A673 (cell line): ENCODE measurements at regions not wholly inside any gene's neighbourhood (a gene's known extent, or its start where the extent isn't known, plus 50 kb on each side); places are given as distances from the start of the nearest gene placed in this dataset.

Source experiments
- BruUV-seq: library from RNA; stranded (reverse); fragments of 400-500 nt; replicated peaks from 2 replicates; lab custom pipeline; 2021; lab: Mats Ljungman, UMichigan
- CTCF ChIA-PET: fragments of 300-600 bp; sonication (Branson Sonifier 250); formaldehyde crosslinking; loops from one replicate; lab custom pipeline; 2022; ENCODE audit warnings: antibody characterized with exemption; lab: Charles Lee
- POLR2A ChIA-PET: fragments of 300-600 bp; sonication (Branson Sonifier 250); formaldehyde crosslinking; loops from one replicate; lab custom pipeline; 2022; ENCODE audit warnings: antibody characterized with exemption; ENCODE audit not compliant: low non-redundant PET; lab: Charles Lee
- DNase-seq: peaks from one replicate; pipeline ENCODE4 v3.0.0-alpha.2; 2015; ENCODE audit warnings: low spot score
- H3K27ac ChIP-seq: fragments of 200-600 bp; sonication (generic); 2 replicates; pipeline ENCODE4 v1.5.1; 2016; ENCODE audit warnings: mixed run types, low read depth, mild to moderate bottlenecking, mixed read lengths, antibody characterized with exemption, low read length; ENCODE audit not compliant: poor library complexity, severe bottlenecking
- H3K27me3 ChIP-seq: fragments of 200-600 bp; sonication (generic); replicated peaks from 2 replicates; pipeline ENCODE4 v1.6.1; 2017; ENCODE audit warnings: mixed run types, low read depth, mild to moderate bottlenecking, mixed read lengths, antibody characterized with exemption, low read length; ENCODE audit not compliant: insufficient read depth, poor library complexity
- H3K36me3 ChIP-seq: fragments of 200-600 bp; sonication (generic); 2 replicates; pipeline ENCODE4 v1.6.1; 2016; ENCODE audit warnings: mixed run types, mild to moderate bottlenecking, mixed read lengths, antibody characterized with exemption, low read length; ENCODE audit not compliant: insufficient read depth, poor library complexity, severe bottlenecking
- H3K4me1 ChIP-seq: fragments of 200-600 bp; sonication (generic); 2 replicates; pipeline ENCODE4 v1.6.1; 2017; ENCODE audit warnings: mixed run types, mild to moderate bottlenecking, mixed read lengths, antibody characterized with exemption, low read length; ENCODE audit not compliant: insufficient read depth, poor library complexity, severe bottlenecking
- H3K4me3 ChIP-seq: fragments of 200-600 bp; sonication (generic); 2 replicates; pipeline ENCODE4 v1.5.1; 2016; ENCODE audit warnings: low read depth, mixed run types, mild to moderate bottlenecking, mixed read lengths, low read length; ENCODE audit not compliant: poor library complexity, severe bottlenecking
- H3K9me3 ChIP-seq: fragments of 200-600 bp; sonication (generic); 2 replicates; pipeline ENCODE4 v1.6.1; 2016; ENCODE audit warnings: mixed run types, low read depth, mild to moderate bottlenecking, mixed read lengths, antibody characterized with exemption, low read length; ENCODE audit not compliant: poor library complexity, severe bottlenecking
- CTCF ChIP-seq: fragments of 300-800, 200-600 bp; sonication (generic); conservative IDR thresholded peaks from 2 replicates; pipeline ENCODE4 v1.5.1; 2017; ENCODE audit warnings: low read depth, mild to moderate bottlenecking, antibody characterized with exemption, low read length, moderate library complexity, mixed read lengths
- EZH2 ChIP-seq: fragments of 200-600 bp; sonication (generic); IDR thresholded peaks from 2 replicates; pipeline ENCODE4 v1.6.1; 2017; ENCODE audit warnings: borderline replicate concordance, low read depth, mild to moderate bottlenecking, mixed read lengths, antibody characterized with exemption, low read length; ENCODE audit not compliant: poor library complexity, severe bottlenecking
- intact Hi-C: fragments of 100-400 bp; cut with micrococcal nuclease; formaldehyde crosslinking; loops from one replicate; pipeline ENCODE4 v1.10.0; 2022; ENCODE audit not compliant: unreplicated experiment

- TF ChIP-seq EZH2 (no peak), CTCF (no peak)
- Histone ChIP-seq H3K9me3 (no peaks in the 10 kb centered on the region), H3K27ac (no peak overlapping the region), H3K4me3 (no peak overlapping the region), H3K36me3 (no peaks in the 10 kb centered on the region), H3K27me3 (peaks cover 11% of the 10 kb centered on the region), H3K4me1 (no peaks in the 10 kb centered on the region)
- DNase-seq = no peak
- ChIA-PET CTCF (no interaction called here), POLR2A (no interaction called here)
- intact Hi-C loops = no loop called here
- no TSS peak for BruUV-seq
These were observed 538.4 kb downstream of the TBC1D22A start for GRCh38 chr22:47300698-47301405.

- Histone ChIP-seq H3K4me1 (no peaks in the 10 kb centered on the region), H3K36me3 (no peaks in the 10 kb centered on the region), H3K4me3 (no peak overlapping the region), H3K27me3 (peaks cover 19% of the 10 kb centered on the region), H3K27ac (no peak overlapping the region), H3K9me3 (no peaks in the 10 kb centered on the region)
- POLR2A ChIA-PET = no interaction called here
- TF ChIP-seq CTCF (no peak), EZH2 (no peak)
- no TSS peak for BruUV-seq
- CTCF ChIA-PET = no interaction called here
- no peak for DNase-seq
- intact Hi-C loops = no loop called here
These were observed 537.6 kb downstream of the TBC1D22A start for GRCh38 chr22:47299863-47300697.

- Histone ChIP-seq H3K9me3 (no peaks in the 10 kb centered on the region), H3K4me3 (no peak overlapping the region), H3K27ac (no peak overlapping the region), H3K4me1 (no peaks in the 10 kb centered on the region), H3K27me3 (peaks cover 25% of the 10 kb centered on the region), H3K36me3 (no peaks in the 10 kb centered on the region)
- no peak for DNase-seq
- TF ChIP-seq CTCF (no peak), EZH2 (no peak)
- BruUV-seq = no TSS peak
- ChIA-PET CTCF (no interaction called here), POLR2A (no interaction called here)
- intact Hi-C loops = no loop called here
These were observed 536.9 kb downstream of the TBC1D22A start for GRCh38 chr22:47299211-47299862.
